Neural progenitor cell (in vitro differentiated cells): ENCODE measurements at regions not wholly inside any gene's neighbourhood (a gene's known extent, or its start where the extent isn't known, plus 50 kb on each side); places are given as distances from the start of the nearest gene placed in this dataset.

Experiments used
- EZH2 ChIP-seq: fragments of 200-600 bp; sonication (generic); IDR thresholded peaks from 2 replicates; pipeline ENCODE4 v1.6.1; 2017; ENCODE audit warnings: antibody characterized with exemption, mild to moderate bottlenecking, moderate library complexity
- TF ChIP-seq, protein P1 (sequence below): fragments of 200-600 bp; sonication (generic); IDR thresholded peaks from 2 replicates; pipeline ENCODE4 v1.5.1; 2017; ENCODE audit warnings: antibody characterized with exemption, mild to moderate bottlenecking

DNA sequence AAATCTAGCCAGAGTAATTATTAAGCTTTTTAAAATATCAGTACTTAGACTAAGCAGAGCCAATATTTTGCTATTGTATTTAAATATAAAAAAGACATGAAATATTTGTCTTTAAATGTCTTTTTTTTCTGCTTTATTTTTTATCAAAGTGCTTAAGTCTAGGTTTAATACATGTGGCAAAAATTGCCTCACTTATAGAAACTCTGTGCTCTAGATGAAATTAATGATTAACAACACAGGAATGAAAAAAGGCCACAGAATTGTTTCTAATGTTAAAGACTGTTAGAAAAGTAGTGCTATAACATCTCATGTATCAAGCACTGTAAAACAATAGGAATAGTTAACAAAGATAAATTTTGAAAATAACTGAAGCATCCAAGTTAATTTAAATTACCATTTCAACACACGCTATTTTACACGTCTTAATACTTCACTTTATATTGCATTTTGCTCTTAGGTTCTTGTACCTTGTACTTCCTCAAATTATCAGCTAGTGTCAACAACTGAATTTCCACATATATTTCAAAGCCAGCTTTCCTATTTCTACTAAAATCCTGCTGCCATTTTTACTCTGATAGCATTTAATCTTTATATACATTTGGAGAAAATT, 1515.1 kb downstream of the HACE1 start:
- TF ChIP-seq, protein P1, sequence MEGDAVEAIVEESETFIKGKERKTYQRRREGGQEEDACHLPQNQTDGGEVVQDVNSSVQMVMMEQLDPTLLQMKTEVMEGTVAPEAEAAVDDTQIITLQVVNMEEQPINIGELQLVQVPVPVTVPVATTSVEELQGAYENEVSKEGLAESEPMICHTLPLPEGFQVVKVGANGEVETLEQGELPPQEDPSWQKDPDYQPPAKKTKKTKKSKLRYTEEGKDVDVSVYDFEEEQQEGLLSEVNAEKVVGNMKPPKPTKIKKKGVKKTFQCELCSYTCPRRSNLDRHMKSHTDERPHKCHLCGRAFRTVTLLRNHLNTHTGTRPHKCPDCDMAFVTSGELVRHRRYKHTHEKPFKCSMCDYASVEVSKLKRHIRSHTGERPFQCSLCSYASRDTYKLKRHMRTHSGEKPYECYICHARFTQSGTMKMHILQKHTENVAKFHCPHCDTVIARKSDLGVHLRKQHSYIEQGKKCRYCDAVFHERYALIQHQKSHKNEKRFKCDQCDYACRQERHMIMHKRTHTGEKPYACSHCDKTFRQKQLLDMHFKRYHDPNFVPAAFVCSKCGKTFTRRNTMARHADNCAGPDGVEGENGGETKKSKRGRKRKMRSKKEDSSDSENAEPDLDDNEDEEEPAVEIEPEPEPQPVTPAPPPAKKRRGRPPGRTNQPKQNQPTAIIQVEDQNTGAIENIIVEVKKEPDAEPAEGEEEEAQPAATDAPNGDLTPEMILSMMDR: no peak
- no peak for TF ChIP-seq EZH2
